Muscle layer of duodenum (tissue), 2 donors: ENCODE measurements at regions not wholly inside any gene's neighbourhood (a gene's known extent, or its start where the extent isn't known, plus 50 kb on each side); places are given as distances from the start of the nearest gene placed in this dataset.

Source experiments
- H3K27ac ChIP-seq: one replicate; pipeline ENCODE4 v1.7.0; 2013; ENCODE audit warnings: mild to moderate bottlenecking, low read length
- H3K27me3 ChIP-seq: one replicate; pipeline ENCODE4 v1.7.0; 2013; ENCODE audit warnings: low read depth, mild to moderate bottlenecking, control low read depth, low read length
- H3K36me3 ChIP-seq, 2 donors: one replicate each; pipeline ENCODE4 v1.7.0; 2013; ENCODE audit warnings: low read length in 2 of 2, control low read depth in 1 of 2, mild to moderate bottlenecking in 1 of 2; ENCODE audit not compliant: insufficient read depth in 2 of 2, control insufficient read depth in 1 of 2
- H3K4me1 ChIP-seq, 2 donors: one replicate each; pipeline ENCODE4 v1.7.0; 2013; ENCODE audit warnings: low read length in 2 of 2, mild to moderate bottlenecking in 2 of 2, control low read depth in 1 of 2, moderate library complexity in 1 of 2; ENCODE audit not compliant: insufficient read depth in 2 of 2, control insufficient read depth in 1 of 2
- H3K4me3 ChIP-seq, 2 donors: one replicate each; pipeline ENCODE4 v1.7.0; 2013; ENCODE audit warnings: low read length in 2 of 2, low read depth in 1 of 2, mild to moderate bottlenecking in 1 of 2
- H3K9me3 ChIP-seq, 2 donors: one replicate each; pipeline ENCODE4 v1.7.0; 2013; ENCODE audit warnings: low read length in 2 of 2, control low read depth in 1 of 2, mild to moderate bottlenecking in 1 of 2; ENCODE audit not compliant: control insufficient read depth in 1 of 2
- donor health status: healthy.

- H3K4me1 ChIP-seq, result no peaks in the 10 kb centered on the region
- H3K36me3 ChIP-seq, result no peaks in the 10 kb centered on the region
- H3K27ac ChIP-seq, result no peak overlapping the region
- no peaks in the 10 kb centered on the region for H3K27me3 ChIP-seq
- no peak overlapping the region for H3K4me3 ChIP-seq
- peaks cover 0 to under 1% of the 10 kb centered on the region in 2 donors for H3K9me3 ChIP-seq
Observed at GRCh38 chr2:155350783-155351580, 652.5 kb downstream of the KCNJ3 start.

- no peak overlapping the region for H3K4me3 ChIP-seq
- no peaks in the 10 kb centered on the region for H3K36me3 ChIP-seq
- no peaks in the 10 kb centered on the region for H3K9me3 ChIP-seq
- no peak overlapping the region for H3K27ac ChIP-seq
- H3K27me3 ChIP-seq, result no peaks in the 10 kb centered on the region
- H3K4me1 ChIP-seq, result no peaks in the 10 kb centered on the region
Observed at GRCh38 chr2:155332016-155332415, 633.5 kb downstream of the KCNJ3 start.

GRCh38 chr2:155320236-155320635, 621.7 kb downstream of the KCNJ3 start:
- no peaks in the 10 kb centered on the region for H3K27me3 ChIP-seq
- no peak overlapping the region for H3K4me3 ChIP-seq
- no peaks in the 10 kb centered on the region for H3K36me3 ChIP-seq
- no peak overlapping the region for H3K27ac ChIP-seq
- no peaks in the 10 kb centered on the region for H3K9me3 ChIP-seq
- H3K4me1 ChIP-seq, result no peaks in the 10 kb centered on the region

- H3K4me1 ChIP-seq, result no peaks in the 10 kb centered on the region
- no peaks in the 10 kb centered on the region for H3K36me3 ChIP-seq
- H3K9me3 ChIP-seq, result no peaks in the 10 kb centered on the region
- no peaks in the 10 kb centered on the region for H3K27me3 ChIP-seq
- H3K27ac ChIP-seq, result no peak overlapping the region
- H3K4me3 ChIP-seq, result no peak overlapping the region
Observed at GRCh38 chr2:155318710-155319109, 620.2 kb downstream of the KCNJ3 start.

GRCh38 chr2:155315768-155316167, 617.3 kb downstream of the KCNJ3 start:
- Histone ChIP-seq H3K27me3 (no peaks in the 10 kb centered on the region), H3K4me3 (no peak overlapping the region), H3K36me3 (no peaks in the 10 kb centered on the region), H3K27ac (no peak overlapping the region), H3K9me3 (no peaks in the 10 kb centered on the region), H3K4me1 (no peaks in the 10 kb centered on the region)

GRCh38 chr2:155310589-155310988, 612.1 kb downstream of the KCNJ3 start:
- no peak overlapping the region for H3K27ac ChIP-seq
- no peaks in the 10 kb centered on the region for H3K36me3 ChIP-seq
- H3K27me3 ChIP-seq, result no peaks in the 10 kb centered on the region
- no peaks in the 10 kb centered on the region for H3K9me3 ChIP-seq
- no peak overlapping the region for H3K4me3 ChIP-seq
- no peaks in the 10 kb centered on the region for H3K4me1 ChIP-seq

- Histone ChIP-seq H3K4me3 (no peak overlapping the region), H3K27me3 (no peaks in the 10 kb centered on the region)
Observed at GRCh38 chr2:155309483-155309882, 611.0 kb downstream of the KCNJ3 start.

GRCh38 chr2:155308367-155309009, 610.0 kb downstream of the KCNJ3 start:
- Histone ChIP-seq H3K4me3 (no peak overlapping the region), H3K36me3 (no peaks in the 10 kb centered on the region), H3K9me3 (no peaks in the 10 kb centered on the region), H3K4me1 (no peaks in the 10 kb centered on the region), H3K27me3 (no peaks in the 10 kb centered on the region), H3K27ac (no peak overlapping the region)

More at GRCh38 chr2:155309483-155309882, 611.0 kb downstream of the KCNJ3 start:
- H3K9me3 ChIP-seq, result no peaks in the 10 kb centered on the region
- no peaks in the 10 kb centered on the region for H3K36me3 ChIP-seq
- no peak overlapping the region for H3K27ac ChIP-seq
- no peaks in the 10 kb centered on the region for H3K4me1 ChIP-seq

- Histone ChIP-seq H3K4me3 (no peak overlapping the region), H3K36me3 (no peaks in the 10 kb centered on the region), H3K4me1 (no peaks in the 10 kb centered on the region), H3K9me3 (no peaks in the 10 kb centered on the region), H3K27ac (no peak overlapping the region), H3K27me3 (no peaks in the 10 kb centered on the region)
Observed at GRCh38 chr2:155301221-155301620, 602.7 kb downstream of the KCNJ3 start.

- H3K4me1 ChIP-seq, result no peaks in the 10 kb centered on the region
- H3K4me3 ChIP-seq, result no peak overlapping the region
- no peaks in the 10 kb centered on the region for H3K27me3 ChIP-seq
- no peaks in the 10 kb centered on the region for H3K9me3 ChIP-seq
- no peaks in the 10 kb centered on the region for H3K36me3 ChIP-seq
- H3K27ac ChIP-seq, result no peak overlapping the region
Observed at GRCh38 chr2:155298001-155298400, 599.5 kb downstream of the KCNJ3 start.

- no peaks in the 10 kb centered on the region for H3K36me3 ChIP-seq
- no peak overlapping the region for H3K4me3 ChIP-seq
- no peak overlapping the region for H3K27ac ChIP-seq
- H3K9me3 ChIP-seq, result no peaks in the 10 kb centered on the region
- H3K4me1 ChIP-seq, result no peaks in the 10 kb centered on the region
- no peaks in the 10 kb centered on the region for H3K27me3 ChIP-seq
Observed at GRCh38 chr2:155294358-155294757, 595.9 kb downstream of the KCNJ3 start.
